B cell (primary cell): ENCODE measurements at regions not wholly inside any gene's neighbourhood (a gene's known extent, or its start where the extent isn't known, plus 50 kb on each side); places are given as distances from the start of the nearest gene placed in this dataset.

Experiments
- ATAC-seq: fragments of 200-7000 bp; cut with Tn5 transposase; one replicate; pipeline ENCODE4 v1.10.0; 2021; ENCODE audit warnings: low read depth, mild to moderate bottlenecking, moderate number of reproducible peaks, moderate library complexity
- CTCF ChIA-PET: fragments of 350-600 bp; sonication (Branson Sonifier 250); formaldehyde crosslinking; loops from one replicate; lab custom pipeline; 2021; ENCODE audit warnings: antibody characterized with exemption, inconsistent platforms; lab: Charles Lee
- POLR2A ChIA-PET: fragments of 350-600 bp; sonication (Branson Sonifier 250); formaldehyde crosslinking; loops from one replicate; lab custom pipeline; 2021; ENCODE audit warnings: antibody characterized with exemption; lab: Charles Lee
- DNase-seq: peaks from one replicate; pipeline ENCODE4 v3.0.0; 2013
- H2AFZ ChIP-seq: 2 replicates; pipeline ENCODE4 v1.6.1; 2012; ENCODE audit warnings: mild to moderate bottlenecking, low read depth, low read length; ENCODE audit not compliant: insufficient read depth, poor library complexity, severe bottlenecking
- H3K27ac ChIP-seq, 2 donors: 1 replicate in 1 of 2; 2 replicates in 1 of 2; pipeline ENCODE4 v1.5.1; 2012 to 2013; ENCODE audit warnings: low read length in 2 of 2, mild to moderate bottlenecking in 2 of 2, moderate library complexity in 1 of 2
- H3K27me3 ChIP-seq, 4 experiments: fragments of 200-600 bp in 1 of 4; sonication (generic) in 1 of 4; replicated peaks in 1 of 4; 1 replicate in 2 of 4; 2 replicates in 2 of 4; pipeline versions ENCODE4 v1.6.1 to v1.7.0; 2013 to 2016; ENCODE audit warnings: low read length in 3 of 4, mild to moderate bottlenecking in 2 of 4, mixed read lengths in 1 of 4, moderate library complexity in 1 of 4; ENCODE audit not compliant: insufficient read depth in 4 of 4, control insufficient read depth in 3 of 4; ENCODE audit errors: control extremely low read depth in 1 of 4
- H3K36me3 ChIP-seq, 2 experiments: replicated peaks in 1 of 2; 1 replicate in 1 of 2; 2 replicates in 1 of 2; pipeline versions ENCODE4 v1.6.1 to v1.7.1; 2013; ENCODE audit warnings: low read length in 1 of 2; ENCODE audit not compliant: insufficient read depth in 2 of 2, control insufficient read depth in 1 of 2; ENCODE audit errors: control extremely low read depth in 1 of 2, extremely low read depth in 1 of 2
- H3K4me1 ChIP-seq, 2 donors: fragments of 200-600 bp in 1 of 2; sonication (generic) in 1 of 2; 1 replicate in 1 of 2; 2 replicates in 1 of 2; pipeline versions ENCODE4 v1.5.1 to v1.6.1; 2013 to 2017; ENCODE audit warnings: low read length in 2 of 2; ENCODE audit not compliant: control insufficient read depth in 2 of 2, insufficient read depth in 2 of 2
- H3K4me2 ChIP-seq: replicated peaks from 2 replicates; pipeline ENCODE3; 2012; ENCODE audit warnings: mild to moderate bottlenecking, low read depth, low read length; ENCODE audit not compliant: poor library complexity, severe bottlenecking
- H3K4me3 ChIP-seq, 5 experiments: fragments of 200-600 bp in 1 of 5; sonication (generic) in 1 of 5; 1 replicate in 3 of 5; 2 replicates in 2 of 5; pipeline versions ENCODE4 v1.5.1 to v1.7.0; 2011 to 2016; ENCODE audit warnings: low read length in 4 of 5, mild to moderate bottlenecking in 4 of 5, low read depth in 2 of 5, control low read depth in 1 of 5, moderate library complexity in 1 of 5; ENCODE audit not compliant: insufficient read depth in 1 of 5; ENCODE audit errors: control extremely low read depth in 1 of 5, extremely low read depth in 1 of 5
- H3K79me2 ChIP-seq: fragments of 200-600 bp; sonication (generic); one replicate; pipeline ENCODE4 v1.6.0; 2016; ENCODE audit warnings: low read length; ENCODE audit not compliant: control insufficient read depth, insufficient read depth
- H3K9ac ChIP-seq: fragments of 200-600 bp; sonication (generic); 2 replicates; pipeline ENCODE4 v1.6.1; 2017; ENCODE audit warnings: mild to moderate bottlenecking, low read length, moderate library complexity
- H3K9me3 ChIP-seq, 3 donors: one replicate each; pipeline versions ENCODE4 v1.6.1 to v1.7.1; 2013; ENCODE audit warnings: low read length in 2 of 3; ENCODE audit not compliant: control insufficient read depth in 2 of 3, insufficient read depth in 1 of 3; ENCODE audit errors: control extremely low read depth in 1 of 3
- H4K20me1 ChIP-seq: 2 replicates; pipeline ENCODE4 v1.6.0; 2012; ENCODE audit warnings: mild to moderate bottlenecking, low read length; ENCODE audit not compliant: insufficient read depth, control insufficient read depth, poor library complexity, severe bottlenecking
- H3K27ac Mint-ChIP-seq: one replicate; pipeline ENCODE4 v1.8.0; 2021; ENCODE audit warnings: mixed read lengths
- H3K27me3 Mint-ChIP-seq: one replicate; pipeline ENCODE4 v1.8.0; 2021; ENCODE audit warnings: mixed read lengths
- H3K4me1 Mint-ChIP-seq: one replicate; pipeline ENCODE4 v1.8.0; 2021; ENCODE audit warnings: mixed read lengths
- H3K4me3 Mint-ChIP-seq: one replicate; pipeline ENCODE4 v1.8.0; 2021; ENCODE audit warnings: mixed read lengths
- H3K9me3 Mint-ChIP-seq: one replicate; pipeline ENCODE4 v1.8.0; 2022; ENCODE audit warnings: mixed read lengths; ENCODE audit not compliant: insufficient read depth
- EZH2 ChIP-seq: IDR thresholded peaks from 2 replicates; pipeline ENCODE4 v1.6.1; 2012; ENCODE audit warnings: borderline replicate concordance, low read depth, mild to moderate bottlenecking, moderate library complexity, low read length; ENCODE audit not compliant: insufficient read depth, poor library complexity, severe bottlenecking
- WGBS: methylation state at CpG from one replicate; pipeline ENCODE4 v1.1.5; 2013; ENCODE audit warnings: missing lambda C conversion rate; ENCODE audit not compliant: insufficient coverage; 5-methylcytosine and 5-hydroxymethylcytosine counted together
- intact Hi-C: fragments of 100-400 bp; cut with micrococcal nuclease; formaldehyde crosslinking; loops from one replicate; pipeline ENCODE4 v1.10.0; 2022
- TF ChIP-seq, protein P1 (sequence below): fragments of 200-600 bp; IDR thresholded peaks from one replicate; pipeline ENCODE4 v1.8.0; 2022; ENCODE audit warnings: antibody characterized with exemption, mild to moderate bottlenecking

DNA sequence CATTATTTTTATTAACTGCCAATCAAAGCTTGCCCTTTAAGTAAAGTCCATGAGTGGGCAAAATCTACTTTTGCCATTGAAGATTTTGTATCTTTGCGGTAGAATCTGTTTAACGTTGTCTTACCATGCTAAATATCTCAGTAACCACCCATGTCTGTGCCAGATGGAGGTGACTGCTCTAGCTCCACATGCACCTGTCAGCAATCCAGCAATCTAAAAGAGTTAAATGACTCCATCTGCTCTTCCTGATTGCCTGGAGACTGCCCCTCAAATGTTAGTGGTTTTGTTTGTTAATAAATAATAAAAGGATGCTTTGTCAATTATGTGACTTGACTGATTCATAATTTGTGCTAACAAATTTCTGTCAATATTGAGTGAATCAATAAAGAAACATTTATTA is 141.7 kb downstream of the RBM43 start:
- 100% methylated on average over 2 of the region's 2 CpGs for WGBS

DNA sequence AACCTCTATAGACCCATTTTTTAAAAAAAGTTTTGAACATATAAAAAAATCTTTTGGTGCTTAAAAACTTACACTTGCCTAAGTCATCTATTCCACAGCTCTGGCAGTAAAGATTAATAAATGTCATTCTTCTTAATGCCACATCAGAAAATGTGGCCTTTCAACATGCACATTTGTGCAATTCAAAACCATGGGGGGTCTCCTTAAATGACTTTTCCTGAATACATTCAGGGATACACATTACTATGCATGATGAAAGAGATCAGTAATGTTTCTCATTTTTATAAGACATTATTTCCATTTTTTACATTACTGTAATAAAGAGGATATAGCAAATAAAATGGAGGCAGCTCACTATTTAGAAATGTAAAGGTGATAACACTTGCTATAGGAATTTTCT is 142.3 kb downstream of the RBM43 start:
- Histone ChIP-seq H3K36me3 (no peaks in the 10 kb centered on the region), H2AFZ (no peak overlapping the region), H3K4me1 (no peaks in the 10 kb centered on the region), H3K4me2 (no peak overlapping the region), H3K9ac (no peak overlapping the region), H3K27me3 (no peaks in the 10 kb centered on the region), H3K9me3 (no peaks in the 10 kb centered on the region), H3K27ac (no peak overlapping the region), H3K4me3 (no peak overlapping the region), H3K79me2 (no peaks in the 10 kb centered on the region), H4K20me1 (no peaks in the 10 kb centered on the region)
- intact Hi-C loops, result no loop called here
- ChIA-PET POLR2A (no interaction called here), CTCF (no interaction called here)
- ATAC-seq (no peak), DNase-seq (no peak)
- no peak overlapping the region for H3K4me3 Mint-ChIP-seq
- H3K4me1 Mint-ChIP-seq, result no peaks in the 10 kb centered on the region
- H3K27me3 Mint-ChIP-seq, result peaks cover 12% of the 10 kb centered on the region
- TF ChIP-seq EZH2, result no peak
- TF ChIP-seq, protein P1, sequence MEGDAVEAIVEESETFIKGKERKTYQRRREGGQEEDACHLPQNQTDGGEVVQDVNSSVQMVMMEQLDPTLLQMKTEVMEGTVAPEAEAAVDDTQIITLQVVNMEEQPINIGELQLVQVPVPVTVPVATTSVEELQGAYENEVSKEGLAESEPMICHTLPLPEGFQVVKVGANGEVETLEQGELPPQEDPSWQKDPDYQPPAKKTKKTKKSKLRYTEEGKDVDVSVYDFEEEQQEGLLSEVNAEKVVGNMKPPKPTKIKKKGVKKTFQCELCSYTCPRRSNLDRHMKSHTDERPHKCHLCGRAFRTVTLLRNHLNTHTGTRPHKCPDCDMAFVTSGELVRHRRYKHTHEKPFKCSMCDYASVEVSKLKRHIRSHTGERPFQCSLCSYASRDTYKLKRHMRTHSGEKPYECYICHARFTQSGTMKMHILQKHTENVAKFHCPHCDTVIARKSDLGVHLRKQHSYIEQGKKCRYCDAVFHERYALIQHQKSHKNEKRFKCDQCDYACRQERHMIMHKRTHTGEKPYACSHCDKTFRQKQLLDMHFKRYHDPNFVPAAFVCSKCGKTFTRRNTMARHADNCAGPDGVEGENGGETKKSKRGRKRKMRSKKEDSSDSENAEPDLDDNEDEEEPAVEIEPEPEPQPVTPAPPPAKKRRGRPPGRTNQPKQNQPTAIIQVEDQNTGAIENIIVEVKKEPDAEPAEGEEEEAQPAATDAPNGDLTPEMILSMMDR, result no peak
- no peak overlapping the region for H3K27ac Mint-ChIP-seq
- peaks cover 4% of the 10 kb centered on the region for H3K9me3 Mint-ChIP-seq

More for the DNA sequence above, 141.7 kb downstream of the RBM43 start:
- Histone ChIP-seq H3K4me1 (no peaks in the 10 kb centered on the region), H3K4me3 (no peak overlapping the region), H4K20me1 (no peaks in the 10 kb centered on the region), H2AFZ (no peak overlapping the region), H3K9ac (no peak overlapping the region), H3K9me3 (no peaks in the 10 kb centered on the region), H3K36me3 (no peaks in the 10 kb centered on the region), H3K27ac (no peak overlapping the region), H3K79me2 (no peaks in the 10 kb centered on the region), H3K4me2 (no peak overlapping the region), H3K27me3 (no peaks in the 10 kb centered on the region)
- Mint-ChIP-seq H3K4me3 (no peak overlapping the region), H3K27ac (no peak overlapping the region), H3K27me3 (peaks cover 13% of the 10 kb centered on the region), H3K9me3 (peaks cover 4% of the 10 kb centered on the region), H3K4me1 (no peaks in the 10 kb centered on the region)
- ATAC-seq (no peak), DNase-seq (no peak)
- intact Hi-C loops, result no loop called here
- no peak for TF ChIP-seq EZH2
- TF ChIP-seq, protein P1, result no peak
- POLR2A ChIA-PET, result no interaction called here
- CTCF ChIA-PET, result no interaction called here
